GM19238 (cell line): ENCODE measurements at regions not wholly inside any gene's neighbourhood (a gene's known extent, or its start where the extent isn't known, plus 50 kb on each side); places are given as distances from the start of the nearest gene placed in this dataset.

Source experiments
- DNase-seq: peaks from one replicate; pipeline ENCODE4 v3.0.0; 2011; ENCODE audit warnings: low spot score; ENCODE audit not compliant: insufficient read length

DNA sequence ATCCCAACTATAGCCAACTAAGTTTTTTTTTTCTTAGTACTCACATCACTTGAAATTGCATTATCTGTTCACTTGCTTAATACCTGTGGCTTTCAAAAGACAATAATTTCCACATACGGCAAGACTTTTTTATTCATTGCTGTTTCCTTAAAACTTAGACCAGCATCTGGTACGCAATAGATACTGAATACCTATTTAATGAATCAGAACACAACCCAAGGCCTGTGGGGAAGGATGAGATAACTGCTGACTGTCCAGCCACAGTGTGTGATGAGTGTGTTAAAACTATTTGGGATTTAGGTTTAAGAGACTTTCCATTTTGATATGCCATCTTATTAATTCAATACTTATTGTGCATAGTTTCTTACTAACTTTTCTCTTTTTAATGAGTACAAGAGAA, 988.7 kb downstream of the NTRK3 start:
- DNase-seq, result no peak

DNA sequence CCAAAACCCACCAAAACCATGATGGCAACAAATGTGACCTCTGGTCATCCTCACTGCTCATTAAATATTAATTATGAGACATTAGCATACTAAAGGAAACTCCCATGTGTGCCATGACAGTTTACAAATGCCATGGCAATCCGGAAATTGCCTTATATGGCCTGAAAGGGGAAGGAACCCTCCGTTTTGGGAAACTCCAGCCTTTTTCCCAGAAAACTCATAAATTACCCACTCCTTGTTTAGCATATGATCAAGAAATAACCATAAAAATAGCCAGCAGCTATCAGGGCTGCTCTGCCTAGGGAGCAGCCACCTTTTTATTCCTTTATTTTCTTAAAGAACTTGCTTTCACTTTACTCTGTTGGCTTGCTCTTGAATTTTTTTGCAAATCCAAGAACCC, 992.7 kb downstream of the NTRK3 start:
- no peak for DNase-seq

DNA sequence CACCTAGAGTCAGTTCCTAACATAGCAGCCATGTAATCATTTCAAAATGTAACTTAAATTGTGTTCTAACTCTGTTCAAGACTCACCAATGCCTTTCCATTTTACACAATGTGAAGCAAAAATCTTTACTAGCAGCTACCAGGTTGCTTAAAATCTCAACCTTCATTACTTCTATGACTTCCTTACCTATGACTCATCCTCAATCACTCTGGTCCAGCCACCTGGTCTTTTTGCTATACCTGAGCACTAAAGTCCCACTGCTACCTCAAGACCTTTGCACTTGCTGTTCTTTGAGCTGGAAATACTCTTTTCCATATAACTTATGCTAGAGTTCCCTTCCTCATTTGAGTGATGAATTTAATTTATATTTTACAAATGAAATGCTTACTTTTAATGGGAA, 993.2 kb downstream of the NTRK3 start:
- no peak for DNase-seq

DNA sequence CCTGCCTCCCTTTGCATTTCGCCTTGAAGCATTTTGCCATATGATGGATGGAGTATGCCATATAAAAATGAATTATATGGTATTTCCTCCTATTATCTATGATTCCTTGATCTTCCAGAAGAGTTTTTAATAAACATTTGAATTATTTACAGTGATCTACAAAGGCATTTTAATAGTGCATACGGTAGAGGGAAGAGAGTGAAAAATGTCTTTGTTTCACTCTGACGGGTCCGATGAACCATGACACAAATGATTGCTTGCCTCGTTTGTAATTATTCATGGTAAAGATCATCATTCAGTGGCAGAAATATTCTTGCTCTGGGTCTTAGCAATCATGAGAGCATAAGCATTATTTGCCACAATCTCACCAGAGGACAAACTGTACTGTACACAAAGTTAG, 1010.9 kb downstream of the NTRK3 start:
- DNase-seq, result no peak

DNA sequence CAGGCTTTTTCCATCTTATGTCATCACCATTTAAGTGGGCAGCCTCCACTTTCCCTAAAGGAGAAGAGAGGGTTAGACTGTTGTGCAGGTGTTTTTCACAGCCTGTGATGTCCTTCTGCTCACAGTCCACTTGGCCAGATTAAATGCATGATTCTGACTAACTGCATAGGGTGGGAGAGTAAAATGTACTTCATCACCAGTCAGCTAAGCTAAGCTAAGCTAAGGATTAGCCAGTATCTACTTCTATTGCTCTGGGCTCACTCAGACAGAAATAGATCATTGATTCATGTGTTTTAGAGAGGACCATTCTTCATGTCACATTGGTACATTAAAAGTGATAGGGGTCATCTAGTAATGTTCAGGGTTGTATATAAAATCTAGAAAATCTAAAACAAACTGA, 1013.1 kb downstream of the NTRK3 start:
- DNase-seq, result no peak

DNA sequence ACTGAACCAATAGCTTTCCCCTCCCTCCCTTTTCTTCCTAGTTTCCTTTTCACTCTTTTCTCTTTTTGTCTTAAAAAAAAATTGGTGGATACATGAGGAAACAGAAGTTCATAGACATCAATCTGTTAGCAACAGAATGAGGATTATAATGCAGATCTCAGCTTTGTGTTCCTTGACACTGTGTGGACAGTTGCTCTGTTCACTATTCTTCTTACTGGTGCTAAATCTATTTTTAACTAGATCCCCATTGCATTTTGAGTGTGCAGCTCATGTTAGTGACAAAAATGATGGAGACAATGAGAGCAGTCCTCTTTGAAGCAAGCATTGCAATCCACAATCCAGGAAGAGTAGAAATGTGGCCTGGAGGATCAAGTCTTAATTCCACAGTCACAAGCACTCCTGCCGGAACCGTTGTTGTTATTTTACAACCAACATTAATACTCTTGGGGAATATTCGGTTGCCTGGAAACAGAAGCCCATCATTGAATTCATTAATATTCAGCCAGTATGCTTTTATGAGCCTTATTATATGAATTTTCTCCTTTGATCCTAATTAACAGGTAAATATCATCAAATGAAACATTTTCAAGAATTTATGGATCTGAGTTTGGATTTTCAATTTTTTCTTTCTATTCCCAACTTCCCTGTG, 1016.8 kb downstream of the NTRK3 start:
- DNase-seq, result no peak

DNA sequence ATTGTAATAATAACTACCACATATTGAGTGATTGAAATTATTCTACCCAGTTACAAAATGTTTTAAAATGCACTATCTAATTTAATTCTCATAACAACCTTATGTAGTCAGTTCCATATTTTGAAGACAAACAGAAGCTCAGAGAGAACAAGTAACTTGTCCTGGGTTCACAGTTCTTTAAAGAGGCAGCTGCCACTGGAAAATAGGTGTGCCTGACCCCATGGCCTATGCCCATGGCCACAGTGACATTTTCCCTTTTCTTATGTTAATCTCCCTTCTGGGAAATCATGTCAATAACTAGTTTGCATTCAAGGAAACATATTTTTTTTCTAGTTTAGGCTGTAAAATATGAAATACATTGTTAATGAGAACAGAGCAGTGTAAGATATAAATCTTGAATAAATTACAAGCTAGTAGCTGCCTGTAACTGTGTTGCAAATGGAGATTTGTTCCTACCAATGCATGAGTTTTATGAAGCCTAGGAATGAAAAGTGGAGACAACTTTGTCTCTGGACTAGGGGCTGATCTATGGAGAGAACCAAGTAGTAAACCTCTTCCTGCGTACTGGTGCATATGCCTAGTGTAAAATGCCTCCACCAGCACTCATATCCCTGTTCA, 1018.0 kb downstream of the NTRK3 start:
- no peak for DNase-seq

DNA sequence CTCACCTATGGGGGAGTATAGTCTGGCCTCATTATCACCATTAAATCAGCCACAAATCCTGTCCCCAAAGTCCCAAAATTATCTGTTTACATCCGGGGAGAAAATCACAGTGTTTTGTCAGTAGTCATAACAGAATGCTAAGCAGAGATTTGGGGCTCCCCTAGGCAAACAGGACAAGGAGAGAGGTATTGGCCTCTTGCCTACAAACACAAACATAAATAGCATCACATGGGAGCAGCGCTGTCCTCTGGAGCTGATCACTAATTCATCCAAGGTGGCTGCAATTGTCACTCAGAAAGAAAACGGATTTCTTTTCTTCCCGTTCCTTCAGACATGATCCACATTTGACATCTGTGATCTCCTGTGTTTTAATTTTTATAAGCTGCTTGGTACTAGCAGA, 1028.1 kb downstream of the NTRK3 start:
- no peak for DNase-seq

DNA sequence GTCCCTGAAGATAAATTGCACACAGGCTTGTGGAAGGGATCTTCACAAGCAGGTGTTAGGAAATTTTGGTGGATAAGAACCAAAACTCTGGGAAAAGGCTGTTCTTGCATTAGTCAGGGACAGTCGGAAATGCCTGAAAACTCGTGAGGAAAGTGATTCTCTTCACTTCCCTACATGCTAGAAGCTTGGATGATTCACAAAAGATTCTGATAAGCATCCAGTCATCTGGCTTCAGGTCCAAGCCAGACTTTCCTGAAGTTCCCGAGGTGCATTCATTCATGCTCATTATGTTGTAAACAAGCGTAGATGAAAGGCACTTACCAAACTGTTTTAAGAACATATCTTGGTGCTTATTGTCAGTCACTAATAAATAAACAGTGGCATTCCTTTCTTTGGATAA, 1028.7 kb downstream of the NTRK3 start:
- DNase-seq, result no peak

DNA sequence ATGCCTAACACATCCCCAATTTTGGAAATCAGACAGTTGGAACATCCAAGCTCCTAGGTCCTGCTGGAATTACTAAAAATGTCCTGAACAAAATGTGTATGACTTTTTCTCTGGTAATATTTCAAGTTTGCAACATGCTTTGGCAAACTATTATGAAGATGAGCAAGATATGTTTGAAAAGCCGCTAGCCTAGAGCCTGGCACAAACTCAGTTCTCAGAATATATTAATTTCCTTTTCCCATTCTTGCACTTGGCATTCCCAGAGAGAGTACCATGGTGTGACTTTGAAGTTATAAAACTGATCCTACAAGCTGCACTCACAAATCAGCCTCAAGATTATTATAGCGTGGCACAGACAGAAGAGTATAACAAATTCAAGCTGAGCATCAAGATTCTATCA, 1031.1 kb downstream of the NTRK3 start:
- DNase-seq, result no peak

DNA sequence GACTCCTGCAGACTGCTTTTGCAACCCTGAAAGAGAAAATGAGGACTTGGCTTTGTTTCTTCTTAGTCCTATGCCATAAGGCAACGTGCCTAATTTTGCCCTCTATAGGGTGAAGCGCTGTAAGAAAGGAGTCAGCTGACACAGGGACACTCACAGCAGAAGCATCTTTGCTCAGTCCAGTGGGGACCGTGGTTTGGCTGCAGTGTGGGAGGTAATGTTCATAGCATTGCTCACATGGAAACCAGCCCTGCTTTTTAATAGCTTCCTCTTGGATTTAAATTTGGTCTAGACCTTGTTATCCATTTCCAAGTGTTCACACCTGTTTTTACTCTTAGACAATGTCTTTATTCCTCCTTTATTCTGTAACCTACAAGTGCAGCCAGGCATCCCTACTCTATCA, 1032.1 kb downstream of the NTRK3 start:
- no peak for DNase-seq

DNA sequence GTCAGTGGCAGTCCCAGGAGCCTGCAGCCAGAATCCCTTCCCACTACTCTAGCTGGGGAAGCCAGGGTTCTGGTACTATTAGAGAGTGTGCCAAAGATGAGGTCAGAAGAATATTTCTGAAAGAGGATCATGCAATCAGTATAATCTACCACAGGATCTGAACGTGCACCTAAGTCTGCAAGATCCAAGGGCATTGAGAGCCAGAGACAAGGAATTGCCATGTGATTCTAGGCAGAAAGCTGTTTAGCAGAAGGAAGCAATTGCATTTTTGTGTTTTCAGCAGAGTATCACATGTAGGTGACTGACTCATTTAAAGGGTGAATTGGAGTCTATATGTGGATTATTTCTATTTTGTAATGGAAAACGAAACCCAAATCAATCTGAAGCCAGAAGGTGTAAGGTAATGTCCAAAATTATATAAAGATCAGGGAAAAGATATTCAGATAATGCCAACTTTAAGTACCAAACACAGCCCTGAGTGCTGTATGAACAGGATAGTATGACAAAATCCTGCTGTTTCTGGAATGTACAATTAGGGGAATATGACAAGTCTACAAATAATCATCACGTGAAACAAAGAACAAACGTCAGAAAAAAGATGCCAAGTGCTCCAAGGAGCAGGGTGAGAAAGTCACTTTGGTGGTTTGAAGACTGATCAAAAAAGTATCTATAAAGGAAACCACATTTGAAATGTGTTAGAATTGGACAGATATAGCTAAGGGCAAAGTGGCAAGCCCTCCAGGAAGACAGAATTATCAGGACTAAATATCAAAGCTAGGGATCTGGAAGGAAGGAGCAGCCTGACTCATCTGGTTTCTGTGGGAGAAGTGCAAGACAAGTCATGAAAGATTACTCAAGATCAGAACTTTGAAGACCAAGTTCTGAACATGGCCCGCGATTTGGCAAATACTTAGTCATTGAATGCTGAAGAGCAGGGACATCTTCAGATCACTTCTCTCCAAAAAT, 1036.6 kb downstream of the NTRK3 start:
- no peak for DNase-seq

DNA sequence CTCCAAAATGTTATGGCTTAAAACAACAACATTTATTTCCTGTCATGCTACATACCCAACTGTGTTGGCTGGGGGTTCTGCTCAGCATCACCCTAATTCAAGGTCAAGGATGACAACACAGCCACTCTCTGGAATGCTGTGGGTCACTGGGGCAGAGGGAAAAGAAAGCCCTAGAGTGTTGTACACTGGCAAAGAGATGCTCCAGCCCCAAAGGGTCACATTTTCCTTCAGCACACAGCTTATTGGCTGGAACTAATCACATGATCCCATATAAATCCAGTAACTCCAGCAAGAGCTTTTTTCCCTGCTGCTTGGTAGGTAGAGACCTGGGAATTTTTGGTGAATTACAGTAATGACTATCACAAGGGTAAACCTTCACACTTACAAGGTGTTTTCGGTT, 1041.4 kb downstream of the NTRK3 start:
- DNase-seq, result no peak

DNA sequence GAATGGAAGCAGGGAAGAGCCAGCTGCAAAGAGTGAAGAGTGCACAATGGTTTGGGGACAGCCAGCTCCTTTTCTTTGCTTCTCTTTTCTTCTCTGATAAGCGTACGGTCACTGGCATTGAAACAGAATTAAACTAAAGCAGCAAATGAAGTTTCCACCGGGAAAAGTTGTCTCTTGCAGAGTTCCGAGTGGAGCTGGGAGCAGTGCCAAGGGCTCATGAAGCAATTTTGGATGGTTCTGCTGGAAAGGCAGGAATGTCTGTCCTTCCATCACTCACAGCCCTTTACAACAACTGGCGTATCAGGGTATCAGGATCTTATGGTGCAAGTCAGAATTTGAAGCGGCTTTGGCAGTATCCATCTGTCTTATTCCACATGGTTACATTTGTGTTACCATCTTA, 1042.9 kb downstream of the NTRK3 start:
- no peak for DNase-seq

DNA sequence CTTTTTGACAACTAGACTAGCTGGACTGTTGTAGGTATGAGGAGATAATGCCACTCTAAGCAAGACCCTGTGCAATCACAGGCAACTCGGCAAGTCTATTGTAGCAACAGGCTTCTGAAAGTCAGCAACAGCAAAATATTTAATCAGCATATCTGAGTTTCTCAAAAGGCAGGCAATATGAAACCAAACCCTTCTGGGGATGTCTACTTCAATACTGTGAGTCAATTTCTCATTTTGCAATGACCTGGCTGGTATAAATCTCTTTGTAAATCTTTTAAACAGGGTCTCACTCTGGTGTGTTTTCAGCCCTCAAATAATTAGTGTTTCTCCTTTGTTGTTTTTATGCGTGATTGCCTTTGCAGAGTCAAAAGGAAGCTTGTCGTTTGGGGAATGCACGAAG, 1044.5 kb downstream of the NTRK3 start:
- no peak for DNase-seq

DNA sequence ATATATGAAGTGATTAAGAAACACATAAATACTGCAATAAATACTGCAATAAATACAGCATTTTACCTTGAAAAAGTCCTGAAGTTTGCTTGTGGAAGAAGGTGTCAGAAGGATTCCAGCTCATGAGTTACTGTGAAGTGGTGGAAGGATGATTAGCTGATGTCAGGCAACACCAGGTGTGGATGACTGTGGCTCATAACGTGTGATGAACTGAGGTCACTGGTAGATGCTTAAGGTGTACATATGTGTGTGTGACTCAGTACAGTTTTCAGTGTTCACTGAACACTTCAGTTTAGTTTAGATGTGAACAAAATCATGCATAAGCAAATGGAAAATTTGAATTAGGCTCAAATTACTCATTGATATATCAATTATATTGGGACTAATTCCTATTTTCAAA, 1045.0 kb downstream of the NTRK3 start:
- no peak for DNase-seq

DNA sequence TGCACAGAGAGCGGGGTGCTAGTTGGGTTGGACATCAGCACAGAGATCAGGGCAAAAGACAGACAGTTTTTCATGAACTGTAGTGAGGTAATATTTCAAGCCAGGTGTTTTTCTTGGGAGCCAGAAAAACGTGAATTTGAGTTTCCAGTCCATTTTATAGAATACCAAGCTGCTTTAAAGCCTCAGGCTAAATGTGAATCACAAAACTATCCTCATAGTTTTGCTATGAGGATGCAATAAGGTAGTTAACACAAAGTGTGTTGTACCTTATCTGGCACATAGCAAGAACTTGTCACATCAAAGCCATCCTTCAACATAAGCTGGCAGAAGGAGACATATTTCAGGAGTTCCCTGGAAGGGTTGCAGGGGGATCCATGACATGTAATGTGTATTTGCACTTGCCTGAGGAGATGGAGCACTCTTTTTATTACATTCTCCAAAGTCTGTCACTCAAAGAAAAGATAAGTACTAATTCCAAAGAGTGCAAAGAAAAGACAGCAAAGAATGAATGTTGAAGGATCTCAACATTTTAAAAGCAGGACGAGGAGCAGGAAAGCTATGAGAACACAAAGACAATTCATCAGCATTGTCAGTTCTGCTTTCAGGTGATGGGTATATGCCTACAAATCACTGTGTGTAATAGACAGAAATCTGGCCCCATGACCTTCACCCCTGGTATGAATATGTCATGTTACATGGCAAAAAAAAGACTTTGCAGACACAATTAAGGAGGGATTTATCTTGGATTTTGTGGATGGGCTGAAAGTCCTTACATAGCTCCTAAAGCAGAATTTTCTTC, 1046.4 kb downstream of the NTRK3 start:
- no peak for DNase-seq

DNA sequence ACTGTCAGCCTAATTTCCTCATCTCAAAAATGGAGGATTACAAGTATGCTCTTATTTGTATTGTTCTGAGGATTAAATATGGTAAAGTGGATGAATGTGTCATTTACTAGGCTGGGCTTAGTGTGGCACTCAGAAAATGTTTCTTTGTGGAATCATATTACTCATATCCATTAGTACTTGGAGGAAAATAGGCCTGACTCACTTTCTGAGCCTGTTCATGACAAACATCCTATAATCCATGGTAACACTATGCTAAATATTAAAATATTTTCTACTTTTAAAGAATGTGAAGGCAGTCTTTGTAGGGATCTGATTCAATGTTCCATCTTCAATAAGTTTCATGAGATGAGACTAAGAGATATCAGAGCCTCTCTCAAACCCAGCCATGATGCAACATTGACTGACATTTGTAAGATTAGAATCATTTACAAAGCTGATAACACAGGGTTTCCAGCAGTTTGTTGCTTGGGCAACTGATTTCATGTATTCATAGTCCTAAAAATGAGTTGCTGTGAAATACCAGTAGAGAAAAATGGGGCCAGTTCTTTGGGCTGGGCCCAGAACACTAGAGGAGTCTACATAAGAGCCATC, 1048.5 kb downstream of the NTRK3 start:
- DNase-seq, result no peak

DNA sequence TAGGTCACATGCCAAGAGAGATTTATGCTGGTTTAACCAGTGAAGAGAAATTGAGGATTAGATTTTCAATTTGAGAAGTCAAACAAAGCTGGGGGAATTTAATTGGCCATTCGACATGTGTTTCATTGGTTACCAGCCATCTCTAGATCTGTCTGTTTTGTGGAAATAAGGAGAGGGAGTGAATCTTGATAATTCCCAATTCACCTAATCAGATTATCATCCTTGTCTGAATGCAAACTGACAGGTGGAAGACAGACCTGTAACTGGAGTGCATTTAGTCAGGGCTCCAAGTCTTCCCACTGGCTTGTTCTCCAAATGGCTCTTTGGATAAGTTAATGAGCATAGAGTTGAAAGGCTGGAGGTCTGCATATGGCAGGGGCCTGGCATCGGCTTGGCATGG, 1049.3 kb downstream of the NTRK3 start:
- no peak for DNase-seq

DNA sequence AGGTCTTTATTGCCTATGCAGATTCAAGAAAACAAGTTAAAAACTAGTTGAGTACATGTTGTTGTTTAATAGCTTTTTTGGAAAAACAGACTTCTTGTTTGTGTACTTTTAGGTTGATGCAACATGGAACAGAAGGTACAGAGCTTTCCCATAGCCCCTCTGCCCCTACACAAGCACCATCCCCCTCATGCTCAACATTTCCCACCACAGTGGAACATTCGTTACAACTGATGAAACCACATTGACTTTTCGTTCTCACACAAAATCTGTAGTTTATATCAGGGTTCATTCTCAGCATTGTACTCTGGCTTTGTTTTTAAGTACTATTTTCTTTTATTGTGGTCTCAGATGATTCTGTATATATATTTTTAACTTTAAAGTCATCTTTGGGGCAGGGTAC, 1054.6 kb downstream of the NTRK3 start:
- no peak for DNase-seq

DNA sequence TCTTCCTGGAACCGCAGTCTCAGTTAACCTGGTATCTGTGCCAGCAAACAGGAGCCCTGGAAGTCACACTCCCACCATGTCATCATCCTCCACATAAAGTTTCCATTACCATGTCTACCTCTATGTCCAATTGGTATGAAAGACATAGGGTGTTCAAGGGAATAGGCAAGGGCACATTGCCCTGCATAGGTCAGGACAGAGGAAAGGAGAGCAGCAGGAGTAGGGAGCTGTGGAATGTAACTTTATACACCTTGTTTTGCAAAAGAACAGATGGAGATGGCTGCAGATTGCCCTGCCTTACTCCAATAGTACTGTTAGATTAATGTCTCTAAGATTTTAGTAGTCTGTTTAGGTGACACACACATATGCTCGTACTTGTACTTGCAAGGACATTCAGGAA, 1056.4 kb downstream of the NTRK3 start:
- no peak for DNase-seq
